ENCODE measurements at regions not wholly inside any gene's neighbourhood (a gene's known extent, or its start where the extent isn't known, plus 50 kb on each side); places are given as distances from the start of the nearest gene placed in this dataset.

- Mint-ChIP-seq H3K36me3 (ENCODE audit: insufficient read depth, unreplicated experiment) (peaks cover 19% of the 10 kb centered on the region), H3K9me3 (ENCODE audit: unreplicated experiment) (peaks cover 11% of the 10 kb centered on the region), H3K4me1 (ENCODE audit: low read depth, unreplicated experiment) (peaks cover 34% of the 10 kb centered on the region), H3K27me3 (ENCODE audit: insufficient read depth, unreplicated experiment) (no peaks in the 10 kb centered on the region), H3K4me3 (ENCODE audit: unreplicated experiment) (no peak overlapping the region), H3K27ac (ENCODE audit: unreplicated experiment) (peak overlapping the region; percentile 21)
- intact Hi-C loops (cut with micrococcal nuclease; ENCODE audit: unreplicated experiment) = no loop called here
- Histone ChIP-seq H3K4me1 (peaks cover 39% of the 10 kb centered on the region), H3K4me3 (ENCODE audit: low read depth, low read length) (no peak overlapping the region), H3K27me3 (replicated peaks; ENCODE audit: control insufficient read depth, insufficient read depth, low read length) (no peaks in the 10 kb centered on the region), H3K9me3 (peaks cover 15% of the 10 kb centered on the region), H3K36me3 (ENCODE audit: control insufficient read depth, insufficient read depth, low read length) (peaks cover 2% of the 10 kb centered on the region; the same call in 1 of the 2 replicates)
- no TSS peak for BruUV-seq (replicated peaks)
- ChIA-PET POLR2A (no interaction called here), CTCF (no interaction called here)
- TF ChIP-seq CTCF (IDR thresholded peaks at IDR 0.05; ENCODE audit: insufficient read depth in 1 of 2, low read depth in 1 of 2, low read length in 1 of 2, severe bottlenecking in 1 of 2, unreplicated experiment in 1 of 2) = no peak
- DNase-seq = no peak
Measured at GRCh38 chr4:56215901-56216300, 171.4 kb downstream of the AASDH start.

DNA sequence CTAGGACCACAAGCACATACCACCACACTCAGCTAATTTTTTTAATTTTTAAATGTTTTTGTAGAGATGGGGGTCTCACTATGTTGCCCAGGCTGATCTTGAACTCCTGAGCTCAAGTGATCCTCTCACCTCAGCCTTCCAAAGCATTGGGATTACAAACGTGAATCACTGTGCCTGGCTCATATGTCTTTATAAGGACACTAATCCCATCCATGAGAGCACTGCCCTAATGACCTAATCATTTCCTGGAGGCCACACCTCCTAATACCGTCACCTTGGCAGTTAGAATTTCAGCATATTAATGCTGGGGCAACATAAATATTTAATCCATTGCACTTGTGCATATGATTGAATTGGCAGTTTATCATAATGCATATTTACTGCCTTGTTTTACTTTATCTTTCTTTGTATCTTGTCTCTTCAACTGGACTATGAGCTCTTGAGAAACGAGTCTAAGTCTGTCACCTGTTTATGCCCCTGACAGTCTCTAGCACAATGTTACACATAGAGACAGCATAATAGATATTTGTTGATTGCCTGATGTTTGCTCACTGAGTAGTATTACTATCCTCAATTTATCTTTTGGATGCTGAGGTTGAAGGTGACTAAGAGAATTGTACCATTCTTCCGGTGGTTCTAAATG lies 172.0 kb downstream of the AASDH start:
- CTCF ChIA-PET = no interaction called here
- H3K27ac Mint-ChIP-seq (ENCODE audit: unreplicated experiment) = no peak overlapping the region

GRCh38 chr4:56213543-56213942 lies 173.7 kb downstream of the AASDH start:
- no peak for TF ChIP-seq CTCF (IDR thresholded peaks at IDR 0.05; ENCODE audit: insufficient read depth in 1 of 2, low read depth in 1 of 2, low read length in 1 of 2, severe bottlenecking in 1 of 2, unreplicated experiment in 1 of 2)
- Mint-ChIP-seq H3K27me3 (ENCODE audit: insufficient read depth, unreplicated experiment) (no peaks in the 10 kb centered on the region), H3K9me3 (ENCODE audit: unreplicated experiment) (peaks cover 19% of the 10 kb centered on the region), H3K27ac (ENCODE audit: unreplicated experiment) (no peak overlapping the region), H3K4me1 (ENCODE audit: low read depth, unreplicated experiment) (peaks cover 20% of the 10 kb centered on the region), H3K36me3 (ENCODE audit: insufficient read depth, unreplicated experiment) (peaks cover 19% of the 10 kb centered on the region), H3K4me3 (ENCODE audit: unreplicated experiment) (no peak overlapping the region)
- Histone ChIP-seq H3K9me3 (peaks cover 26% of the 10 kb centered on the region), H3K4me3 (ENCODE audit: low read depth, low read length) (no peak overlapping the region), H3K36me3 (ENCODE audit: control insufficient read depth, insufficient read depth, low read length) (peaks cover 2% of the 10 kb centered on the region; the same call in 1 of the 2 replicates), H3K27me3 (replicated peaks; ENCODE audit: control insufficient read depth, insufficient read depth, low read length) (no peaks in the 10 kb centered on the region), H3K4me1 (peaks cover 28% of the 10 kb centered on the region)
- no TSS peak for BruUV-seq (replicated peaks)
- intact Hi-C loops (cut with micrococcal nuclease; ENCODE audit: unreplicated experiment) = no loop called here
- no peak for DNase-seq
- CTCF ChIA-PET = no interaction called here
- POLR2A ChIA-PET = no interaction called here

More for the DNA sequence above, 172.0 kb downstream of the AASDH start:
- peaks cover 17% of the 10 kb centered on the region for H3K9me3 Mint-ChIP-seq (ENCODE audit: unreplicated experiment)
- H3K27me3 Mint-ChIP-seq (ENCODE audit: insufficient read depth, unreplicated experiment) = no peaks in the 10 kb centered on the region
- no peak overlapping the region for H3K4me3 ChIP-seq (ENCODE audit: low read depth, low read length)
- TF ChIP-seq CTCF (IDR thresholded peaks at IDR 0.05; ENCODE audit: insufficient read depth in 1 of 2, low read depth in 1 of 2, low read length in 1 of 2, severe bottlenecking in 1 of 2, unreplicated experiment in 1 of 2) = no peak
- H3K36me3 ChIP-seq (ENCODE audit: control insufficient read depth, insufficient read depth, low read length) = peaks cover 2% of the 10 kb centered on the region; the same call in 1 of the 2 replicates
- peaks cover 19% of the 10 kb centered on the region for H3K36me3 Mint-ChIP-seq (ENCODE audit: insufficient read depth, unreplicated experiment)
- peaks cover 27% of the 10 kb centered on the region for H3K4me1 Mint-ChIP-seq (ENCODE audit: low read depth, unreplicated experiment)
- peaks cover 20% of the 10 kb centered on the region for H3K9me3 ChIP-seq
- intact Hi-C loops (cut with micrococcal nuclease; ENCODE audit: unreplicated experiment) = no loop called here
- H3K4me1 ChIP-seq = peaks cover 39% of the 10 kb centered on the region
- H3K4me3 Mint-ChIP-seq (ENCODE audit: unreplicated experiment) = no peak overlapping the region
- no peaks in the 10 kb centered on the region for H3K27me3 ChIP-seq (replicated peaks; ENCODE audit: control insufficient read depth, insufficient read depth, low read length)
- POLR2A ChIA-PET = no interaction called here
- no TSS peak for BruUV-seq (replicated peaks)
- DNase-seq = no peak

Measured in Caco-2 (cell line).